ENCODE measurements at regions not wholly inside any gene's neighbourhood (a gene's known extent, or its start where the extent isn't known, plus 50 kb on each side); places are given as distances from the start of the nearest gene placed in this dataset.

DNA sequence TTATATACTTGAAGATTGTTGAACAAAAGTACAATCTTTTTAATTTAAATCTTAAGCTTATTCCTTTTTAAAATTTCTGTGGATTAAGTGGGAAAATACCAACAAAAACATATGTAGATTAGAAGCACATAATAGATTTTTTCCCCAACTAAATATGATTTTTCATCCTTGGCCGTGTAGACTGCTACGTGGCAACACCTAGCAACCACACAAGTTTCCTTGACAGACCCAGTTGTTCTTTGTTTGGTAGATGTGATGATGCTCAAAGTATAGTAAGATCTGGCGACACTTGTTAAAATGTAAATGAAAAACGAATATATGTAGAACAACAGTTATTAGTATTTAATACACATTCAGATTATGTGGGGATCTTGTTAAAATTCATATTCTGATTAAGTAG is 271.0 kb upstream of the ROBO2 start:
- no peak overlapping the region for H3K27ac ChIP-seq (ENCODE audit: low read length)
- no peak overlapping the region for H3K4me3 ChIP-seq (ENCODE audit: low read length)
- no peak overlapping the region for H3K9ac ChIP-seq (ENCODE audit: low read depth, low read length)
- no peaks in the 10 kb centered on the region for H3K4me1 ChIP-seq (ENCODE audit: insufficient read depth, low read length)
- no peaks in the 10 kb centered on the region for H3K36me3 ChIP-seq (ENCODE audit: insufficient read depth, low read depth, low read length)
- H3K9me3 ChIP-seq (ENCODE audit: insufficient read depth, low read depth, low read length): no peaks in the 10 kb centered on the region
- no peaks in the 10 kb centered on the region for H3K27me3 ChIP-seq (ENCODE audit: insufficient read depth, low read length)

DNA sequence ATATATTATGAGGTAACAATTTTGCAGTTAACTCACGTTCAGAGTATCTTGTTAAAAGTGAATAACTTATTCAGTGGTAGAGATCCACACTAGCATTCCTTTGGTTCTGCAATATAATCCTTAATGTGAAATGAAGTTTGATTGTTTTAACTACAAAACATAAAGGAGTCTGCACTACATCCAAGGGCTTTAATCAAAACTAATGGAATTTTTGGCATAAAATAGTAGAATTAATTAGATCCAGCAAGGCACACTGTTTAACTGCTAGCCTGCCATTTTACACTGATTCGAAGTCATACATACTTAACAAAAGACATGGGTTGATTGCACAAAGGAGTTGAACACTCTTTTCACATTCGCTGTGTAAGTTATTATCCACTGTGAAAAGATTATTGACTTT is 263.0 kb upstream of the ROBO2 start:
- Histone ChIP-seq H3K36me3 (ENCODE audit: insufficient read depth, low read depth, low read length) (no peaks in the 10 kb centered on the region), H3K9me3 (ENCODE audit: insufficient read depth, low read depth, low read length) (no peaks in the 10 kb centered on the region), H3K27me3 (ENCODE audit: insufficient read depth, low read length) (no peaks in the 10 kb centered on the region), H3K4me3 (ENCODE audit: low read length) (no peak overlapping the region), H3K4me1 (ENCODE audit: insufficient read depth, low read length) (no peaks in the 10 kb centered on the region), H3K27ac (ENCODE audit: low read length) (no peak overlapping the region), H3K9ac (ENCODE audit: low read depth, low read length) (no peak overlapping the region)

DNA sequence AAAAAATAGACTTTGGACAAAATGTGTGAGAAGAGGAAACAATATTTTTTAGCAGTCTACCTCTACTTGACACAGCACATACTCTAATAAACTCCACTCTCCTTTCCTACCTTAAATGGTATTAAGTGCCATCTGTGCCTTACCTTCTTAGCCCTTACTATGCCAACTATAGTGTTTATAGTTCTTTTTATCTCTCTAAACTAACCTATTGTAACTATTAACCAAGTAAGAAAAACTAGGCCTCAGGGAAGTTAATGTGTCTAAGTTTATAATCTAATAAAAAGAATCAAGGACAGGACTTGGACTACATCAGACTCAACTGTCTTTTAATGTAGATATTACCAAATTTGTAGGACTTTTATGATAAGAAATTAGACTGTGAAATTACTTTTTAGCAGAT is 251.7 kb upstream of the ROBO2 start:
- no peaks in the 10 kb centered on the region for H3K9me3 ChIP-seq (ENCODE audit: insufficient read depth, low read depth, low read length)
- H3K4me3 ChIP-seq (ENCODE audit: low read length): no peak overlapping the region
- no peaks in the 10 kb centered on the region for H3K36me3 ChIP-seq (ENCODE audit: insufficient read depth, low read depth, low read length)
- H3K27ac ChIP-seq (ENCODE audit: low read length): no peak overlapping the region
- peaks cover 8% of the 10 kb centered on the region; the same call in 1 of the 2 replicates for H3K4me1 ChIP-seq (ENCODE audit: insufficient read depth, low read length)
- H3K27me3 ChIP-seq (ENCODE audit: insufficient read depth, low read length): no peaks in the 10 kb centered on the region
- H3K9ac ChIP-seq (ENCODE audit: low read depth, low read length): no peak overlapping the region

DNA sequence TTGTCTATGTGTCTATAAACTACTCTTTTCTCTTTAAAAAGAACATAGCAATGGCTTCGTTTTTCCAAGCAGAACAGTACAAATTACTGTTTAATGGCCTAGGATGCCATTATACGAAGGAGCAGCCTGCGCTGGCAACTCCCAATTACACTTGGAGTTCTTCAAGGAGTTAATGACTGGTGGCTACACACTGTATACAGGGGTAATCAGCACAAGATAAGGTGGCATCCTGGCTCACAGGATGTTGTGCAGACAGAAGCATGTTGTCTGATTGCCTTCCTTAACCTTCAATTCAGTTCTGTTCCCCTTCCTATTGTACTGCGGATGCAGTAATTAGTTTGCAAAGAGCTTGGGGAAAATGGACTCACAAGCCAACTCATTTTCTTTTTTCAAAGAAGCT is 250.7 kb upstream of the ROBO2 start:
- Histone ChIP-seq H3K9me3 (ENCODE audit: insufficient read depth, low read depth, low read length) (no peaks in the 10 kb centered on the region), H3K27me3 (ENCODE audit: insufficient read depth, low read length) (no peaks in the 10 kb centered on the region), H3K4me1 (ENCODE audit: insufficient read depth, low read length) (peaks cover 8% of the 10 kb centered on the region; the same call in 1 of the 2 replicates), H3K27ac (ENCODE audit: low read length) (no peak overlapping the region), H3K9ac (ENCODE audit: low read depth, low read length) (no peak overlapping the region), H3K4me3 (ENCODE audit: low read length) (no peak overlapping the region), H3K36me3 (ENCODE audit: insufficient read depth, low read depth, low read length) (no peaks in the 10 kb centered on the region)

DNA sequence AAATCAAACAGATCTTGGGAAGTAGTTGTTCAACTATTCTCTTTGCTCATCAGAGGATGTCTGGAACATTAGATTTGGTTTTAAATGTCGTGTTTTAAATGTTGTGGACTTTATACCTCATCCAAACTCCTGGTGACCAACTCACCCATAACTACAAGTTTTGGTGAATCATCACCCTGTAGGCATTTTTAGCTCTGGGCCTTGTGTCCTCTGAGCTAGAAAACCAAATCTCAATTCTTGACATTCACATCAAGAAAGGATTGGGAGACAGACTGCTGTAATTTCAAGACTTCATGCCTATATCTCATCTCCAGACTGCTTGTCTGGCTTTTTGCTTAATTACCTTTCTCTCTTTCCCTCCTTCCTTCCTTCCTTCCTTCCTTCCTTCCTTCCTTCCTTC is 228.5 kb upstream of the ROBO2 start:
- H3K27me3 ChIP-seq (ENCODE audit: insufficient read depth, low read length): no peaks in the 10 kb centered on the region
- H3K4me3 ChIP-seq (ENCODE audit: low read length): no peak overlapping the region
- no peaks in the 10 kb centered on the region for H3K4me1 ChIP-seq (ENCODE audit: insufficient read depth, low read length)
- no peaks in the 10 kb centered on the region for H3K36me3 ChIP-seq (ENCODE audit: insufficient read depth, low read depth, low read length)
- H3K9me3 ChIP-seq (ENCODE audit: insufficient read depth, low read depth, low read length): no peaks in the 10 kb centered on the region
- H3K27ac ChIP-seq (ENCODE audit: low read length): no peak overlapping the region
- no peak overlapping the region for H3K9ac ChIP-seq (ENCODE audit: low read depth, low read length)

DNA sequence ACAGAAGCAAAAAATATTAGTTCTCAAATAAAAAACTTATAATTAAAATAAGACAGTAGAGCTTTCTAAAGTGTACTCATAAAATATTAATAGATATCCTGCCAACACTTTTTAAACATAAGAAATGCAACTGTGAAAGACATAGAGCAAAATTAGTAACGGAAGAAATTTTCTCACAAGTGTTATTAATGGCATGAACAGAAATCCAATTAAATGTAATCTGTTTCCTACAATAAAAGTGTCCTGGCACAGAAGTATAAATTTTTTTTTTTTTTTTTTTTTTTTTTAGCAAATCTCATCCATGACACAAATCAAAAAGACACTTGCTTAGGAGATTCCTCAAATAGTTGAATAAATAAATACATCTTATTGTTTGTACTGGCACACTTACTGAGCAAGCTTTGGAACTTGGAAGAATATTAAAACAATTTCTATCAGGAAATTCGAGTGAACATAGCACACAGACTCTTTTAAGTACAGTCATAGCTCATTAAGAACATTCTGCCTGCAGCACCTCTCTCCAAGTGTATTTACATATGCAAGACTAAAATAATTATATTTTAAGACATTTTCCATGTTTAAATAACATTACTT is 227.2 kb upstream of the ROBO2 start:
- H3K4me3 ChIP-seq (ENCODE audit: low read length): no peak overlapping the region
- no peaks in the 10 kb centered on the region for H3K9me3 ChIP-seq (ENCODE audit: insufficient read depth, low read depth, low read length)
- H3K4me1 ChIP-seq (ENCODE audit: insufficient read depth, low read length): no peaks in the 10 kb centered on the region
- H3K27me3 ChIP-seq (ENCODE audit: insufficient read depth, low read length): no peaks in the 10 kb centered on the region
- no peak overlapping the region for H3K27ac ChIP-seq (ENCODE audit: low read length)
- H3K9ac ChIP-seq (ENCODE audit: low read depth, low read length): no peak overlapping the region
- H3K36me3 ChIP-seq (ENCODE audit: insufficient read depth, low read depth, low read length): no peaks in the 10 kb centered on the region

DNA sequence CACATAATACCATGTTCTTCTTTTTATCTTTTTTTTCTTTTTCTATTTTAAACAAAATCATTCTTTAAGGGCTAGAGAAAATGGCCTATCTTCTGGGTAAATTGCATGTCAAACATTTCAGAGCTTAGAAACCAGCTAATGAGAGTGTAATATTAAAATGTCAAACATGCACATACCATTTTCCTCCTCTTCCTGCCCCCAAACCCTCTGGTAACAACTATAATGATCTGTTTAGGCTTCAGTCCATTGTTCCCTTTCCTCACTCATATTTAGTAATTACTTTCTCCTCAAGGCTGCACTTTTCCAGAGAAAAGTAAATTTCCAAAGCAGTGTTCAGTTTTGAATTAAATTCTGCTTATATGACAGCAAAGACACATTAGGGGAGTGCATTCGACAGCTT is 224.3 kb upstream of the ROBO2 start:
- Histone ChIP-seq H3K4me1 (ENCODE audit: insufficient read depth, low read length) (no peaks in the 10 kb centered on the region), H3K27me3 (ENCODE audit: insufficient read depth, low read length) (no peaks in the 10 kb centered on the region), H3K9ac (ENCODE audit: low read depth, low read length) (no peak overlapping the region), H3K9me3 (ENCODE audit: insufficient read depth, low read depth, low read length) (no peaks in the 10 kb centered on the region), H3K4me3 (ENCODE audit: low read length) (no peak overlapping the region), H3K36me3 (ENCODE audit: insufficient read depth, low read depth, low read length) (no peaks in the 10 kb centered on the region), H3K27ac (ENCODE audit: low read length) (no peak overlapping the region)

DNA sequence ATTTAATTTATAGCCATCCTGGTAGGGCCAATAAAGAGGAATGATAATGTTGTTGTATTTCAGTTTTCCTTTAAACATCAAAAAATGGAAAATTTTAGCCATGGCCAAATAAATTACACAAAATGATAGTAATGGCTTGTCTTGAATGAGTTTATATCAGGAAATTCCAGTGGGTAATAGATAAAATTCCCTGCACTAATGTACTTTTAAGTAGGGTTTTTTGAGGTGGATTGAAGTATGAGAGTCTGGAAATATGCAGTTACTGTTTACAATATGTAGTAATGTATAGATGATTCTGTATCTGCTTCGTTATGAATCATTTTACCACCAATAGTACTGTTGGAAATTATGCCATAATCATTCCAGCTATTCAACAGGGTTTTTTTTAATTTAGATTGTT is 219.4 kb upstream of the ROBO2 start:
- H3K27ac ChIP-seq (ENCODE audit: low read length): no peak overlapping the region
- H3K4me1 ChIP-seq (ENCODE audit: insufficient read depth, low read length): peaks cover 10% of the 10 kb centered on the region; the same call in 1 of the 2 replicates
- H3K9ac ChIP-seq (ENCODE audit: low read depth, low read length): no peak overlapping the region
- no peaks in the 10 kb centered on the region for H3K27me3 ChIP-seq (ENCODE audit: insufficient read depth, low read length)
- no peaks in the 10 kb centered on the region for H3K9me3 ChIP-seq (ENCODE audit: insufficient read depth, low read depth, low read length)
- no peak overlapping the region for H3K4me3 ChIP-seq (ENCODE audit: low read length)
- H3K36me3 ChIP-seq (ENCODE audit: insufficient read depth, low read depth, low read length): no peaks in the 10 kb centered on the region

DNA sequence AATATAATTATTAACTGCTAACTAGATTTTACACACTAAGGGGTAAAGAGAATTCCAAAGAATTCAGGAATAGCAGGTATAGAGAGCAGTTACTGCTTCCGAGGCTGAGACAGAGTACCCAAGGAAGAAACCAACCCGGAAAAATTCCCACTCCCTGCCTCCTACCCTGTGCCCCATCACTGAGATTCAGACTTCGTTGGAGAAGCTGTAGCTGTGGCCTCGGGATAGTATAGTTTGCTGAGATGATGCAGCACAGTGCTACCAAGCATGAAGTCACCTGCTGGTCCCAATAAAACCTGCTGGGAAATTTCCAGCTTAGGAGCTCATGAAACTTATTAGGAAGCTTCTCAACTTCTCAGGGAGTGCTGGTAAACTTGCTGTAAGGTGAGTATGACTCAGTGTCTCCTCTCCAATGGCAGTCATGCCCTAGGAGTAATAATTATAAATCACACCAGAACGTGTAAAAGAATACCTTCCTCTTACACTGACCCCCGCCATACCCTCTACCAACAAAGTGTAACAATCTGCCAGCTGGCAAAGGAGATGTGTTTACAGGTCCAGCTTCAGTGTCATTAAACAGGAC is 215.2 kb upstream of the ROBO2 start:
- peaks cover 19% of the 10 kb centered on the region; the same call in 1 of the 2 replicates for H3K4me1 ChIP-seq (ENCODE audit: insufficient read depth, low read length)
- no peaks in the 10 kb centered on the region for H3K36me3 ChIP-seq (ENCODE audit: insufficient read depth, low read depth, low read length)
- H3K27ac ChIP-seq (ENCODE audit: low read length): no peak overlapping the region

DNA sequence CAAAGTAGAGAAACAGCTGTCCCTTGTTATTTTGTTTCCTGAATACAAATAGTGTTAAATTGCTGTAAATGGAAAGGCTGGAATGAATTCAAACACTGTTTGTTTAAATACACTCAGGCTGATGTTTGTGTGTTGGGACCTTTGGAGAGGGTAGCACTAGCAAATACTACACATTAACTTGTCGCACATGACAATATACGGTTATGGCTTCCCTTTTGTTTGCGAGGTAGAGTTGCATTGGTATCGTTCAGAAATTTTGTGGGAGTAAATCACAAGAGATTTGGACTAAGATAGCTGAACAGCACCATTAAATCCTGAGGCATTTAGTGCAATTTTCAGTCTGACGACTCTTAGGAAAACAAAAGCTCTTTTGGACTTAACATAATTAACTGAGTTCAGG is 213.0 kb upstream of the ROBO2 start:
- Histone ChIP-seq H3K4me3 (ENCODE audit: low read length) (no peak overlapping the region), H3K4me1 (ENCODE audit: insufficient read depth, low read length) (peaks cover 19% of the 10 kb centered on the region; the same call in 1 of the 2 replicates), H3K36me3 (ENCODE audit: insufficient read depth, low read depth, low read length) (no peaks in the 10 kb centered on the region), H3K9me3 (ENCODE audit: insufficient read depth, low read depth, low read length) (no peaks in the 10 kb centered on the region), H3K27me3 (ENCODE audit: insufficient read depth, low read length) (no peaks in the 10 kb centered on the region), H3K27ac (ENCODE audit: low read length) (no peak overlapping the region), H3K9ac (ENCODE audit: low read depth, low read length) (no peak overlapping the region)

More for the DNA sequence above, 215.2 kb upstream of the ROBO2 start:
- Histone ChIP-seq H3K9me3 (ENCODE audit: insufficient read depth, low read depth, low read length) (no peaks in the 10 kb centered on the region), H3K27me3 (ENCODE audit: insufficient read depth, low read length) (no peaks in the 10 kb centered on the region), H3K4me3 (ENCODE audit: low read length) (no peak overlapping the region), H3K9ac (ENCODE audit: low read depth, low read length) (no peak overlapping the region)

DNA sequence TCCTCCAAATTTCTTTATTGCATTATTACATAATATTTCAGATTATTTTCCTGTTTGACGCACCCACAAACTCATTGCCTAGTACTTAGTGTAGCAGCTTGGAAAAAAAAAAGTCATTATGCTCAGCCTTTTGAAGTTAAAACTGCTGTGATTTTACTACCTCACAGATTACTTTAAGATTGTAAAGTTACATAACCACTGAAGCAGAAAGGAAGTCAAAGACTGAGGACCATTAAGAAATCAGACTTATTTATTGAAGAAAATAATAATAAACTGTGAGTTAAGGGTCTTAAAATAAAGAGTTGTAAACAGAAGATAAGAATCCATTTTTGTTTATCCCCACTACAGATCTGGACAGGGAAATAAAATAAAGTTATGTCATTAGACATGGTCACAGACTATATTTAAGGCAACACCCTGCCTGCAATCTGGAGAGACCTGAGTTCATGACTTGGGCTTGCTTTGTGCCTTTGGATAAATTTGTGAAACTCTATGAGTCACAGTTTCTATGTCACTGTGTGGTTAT is 212.1 kb upstream of the ROBO2 start:
- no peaks in the 10 kb centered on the region for H3K27me3 ChIP-seq (ENCODE audit: insufficient read depth, low read length)
- no peaks in the 10 kb centered on the region for H3K9me3 ChIP-seq (ENCODE audit: insufficient read depth, low read depth, low read length)
- H3K4me1 ChIP-seq (ENCODE audit: insufficient read depth, low read length): peaks cover 19% of the 10 kb centered on the region; the same call in 1 of the 2 replicates
- H3K27ac ChIP-seq (ENCODE audit: low read length): no peak overlapping the region
- H3K4me3 ChIP-seq (ENCODE audit: low read length): no peak overlapping the region
- H3K9ac ChIP-seq (ENCODE audit: low read depth, low read length): no peak overlapping the region
- no peaks in the 10 kb centered on the region for H3K36me3 ChIP-seq (ENCODE audit: insufficient read depth, low read depth, low read length)

DNA sequence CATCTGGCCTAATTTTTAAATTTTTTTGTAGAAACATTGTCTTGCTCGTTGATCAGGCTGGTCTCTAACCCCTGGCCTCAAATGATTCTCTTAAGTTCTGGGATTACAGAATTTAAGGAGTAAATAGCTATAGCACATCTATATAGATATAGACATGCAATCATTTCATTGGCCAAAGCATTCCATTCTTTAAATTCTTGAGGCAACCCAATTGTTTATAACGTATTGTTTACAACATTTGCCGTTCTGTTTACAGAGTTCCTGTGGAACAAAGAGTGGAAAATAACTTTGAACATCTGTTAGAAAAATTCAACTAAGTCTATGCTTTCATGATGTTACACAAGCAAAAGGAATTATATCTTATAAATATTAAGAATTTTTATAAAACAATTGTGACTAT is 205.2 kb upstream of the ROBO2 start:
- Histone ChIP-seq H3K4me1 (ENCODE audit: insufficient read depth, low read length) (no peaks in the 10 kb centered on the region), H3K9me3 (ENCODE audit: insufficient read depth, low read depth, low read length) (no peaks in the 10 kb centered on the region), H3K4me3 (ENCODE audit: low read length) (no peak overlapping the region), H3K9ac (ENCODE audit: low read depth, low read length) (no peak overlapping the region), H3K36me3 (ENCODE audit: insufficient read depth, low read depth, low read length) (no peaks in the 10 kb centered on the region), H3K27me3 (ENCODE audit: insufficient read depth, low read length) (no peaks in the 10 kb centered on the region), H3K27ac (ENCODE audit: low read length) (no peak overlapping the region)

All from iPS-20b (cell line).